GM19467 (cell line): ENCODE measurements at regions not wholly inside any gene's neighbourhood (a gene's known extent, or its start where the extent isn't known, plus 50 kb on each side); places are given as distances from the start of the nearest gene placed in this dataset.
A peak's percentile ranks its signal among the peaks of the same experiment; 100 is the strongest.

Experiments
- ATAC-seq: cut with Tn5 transposase; IDR thresholded peaks from one replicate; pipeline ENCODE4 v1.9.1; 2021; ENCODE audit warnings: mild to moderate bottlenecking, moderate library complexity; ENCODE audit not compliant: unreplicated experiment

DNA sequence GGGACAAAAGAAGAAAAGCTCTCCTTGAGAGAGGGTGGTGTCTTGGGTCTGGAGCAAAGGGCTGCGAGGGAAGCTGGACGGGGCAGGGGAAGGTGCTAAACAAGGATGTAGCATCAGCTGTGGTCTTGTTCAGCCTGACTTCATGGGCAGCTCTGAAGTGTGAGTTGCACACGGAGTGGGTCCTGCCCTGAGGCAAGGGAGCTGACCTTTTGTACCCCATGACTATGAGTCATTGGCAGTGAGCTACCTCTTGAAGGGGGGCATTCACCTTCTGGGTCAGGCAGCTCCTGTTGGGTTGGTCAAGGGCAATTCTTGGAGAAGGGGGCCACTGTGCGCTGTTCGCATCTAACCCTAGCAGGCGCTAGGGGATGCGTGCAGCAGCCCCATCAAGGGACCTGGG lies 151.8 kb downstream of the SMIM20 start:
- no peak for ATAC-seq

DNA sequence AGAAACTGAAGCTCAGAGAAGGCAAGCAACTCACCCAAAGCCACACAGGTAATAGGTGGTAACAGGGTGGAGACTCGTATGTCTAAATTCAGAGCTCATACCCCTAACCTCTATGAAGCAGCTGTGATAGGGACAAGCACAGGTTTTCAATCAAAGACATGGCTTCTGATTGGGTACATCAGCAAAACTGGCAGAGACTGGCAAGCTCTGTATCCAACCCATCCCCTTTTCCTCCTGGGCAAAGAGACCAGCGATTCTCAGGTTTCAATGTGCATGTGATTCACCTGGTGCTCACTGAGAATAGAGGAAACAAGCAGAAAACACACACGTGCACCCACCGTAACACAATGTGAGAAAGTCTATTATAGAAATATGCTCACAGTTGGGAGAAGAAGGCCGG lies 153.0 kb downstream of the SMIM20 start:
- ATAC-seq: no peak

DNA sequence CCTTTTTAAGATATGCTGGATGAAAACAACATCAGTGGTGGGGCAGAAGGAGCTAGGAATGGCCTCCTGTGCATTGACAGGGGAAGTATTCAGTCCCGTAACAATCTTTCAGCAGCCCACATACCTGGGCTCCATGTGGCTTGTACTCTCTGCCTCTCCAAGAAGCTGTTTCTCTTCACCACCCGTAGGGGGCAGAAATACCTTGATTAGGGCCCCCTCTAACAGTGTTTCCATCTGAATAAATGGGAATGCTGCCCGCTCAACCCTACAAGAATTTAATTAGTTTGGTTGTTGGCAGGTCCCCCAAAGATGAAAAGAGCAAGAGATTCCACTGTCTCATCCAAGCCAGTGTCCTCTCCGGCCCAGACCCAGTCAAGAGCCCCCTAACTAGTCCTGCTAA lies 155.2 kb downstream of the SMIM20 start:
- no peak for ATAC-seq

DNA sequence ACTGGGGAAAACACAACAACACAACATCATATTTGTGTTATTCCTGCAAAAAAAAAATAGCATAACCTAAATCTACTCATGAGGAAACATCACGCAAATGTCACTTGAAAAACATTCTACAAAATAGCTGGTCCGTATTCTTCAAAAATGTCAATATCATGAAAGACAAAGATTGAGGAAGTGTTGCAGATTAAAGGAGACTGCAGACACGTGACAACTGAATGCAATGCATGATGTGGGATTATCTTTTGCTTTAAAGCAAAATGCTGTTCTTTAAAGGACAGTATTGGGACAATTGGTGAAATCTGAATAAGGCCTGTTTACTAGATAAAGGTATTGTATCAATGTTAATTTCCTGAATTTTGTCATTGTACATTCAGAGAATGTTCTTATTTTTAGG lies 157.7 kb downstream of the SMIM20 start:
- no peak for ATAC-seq

DNA sequence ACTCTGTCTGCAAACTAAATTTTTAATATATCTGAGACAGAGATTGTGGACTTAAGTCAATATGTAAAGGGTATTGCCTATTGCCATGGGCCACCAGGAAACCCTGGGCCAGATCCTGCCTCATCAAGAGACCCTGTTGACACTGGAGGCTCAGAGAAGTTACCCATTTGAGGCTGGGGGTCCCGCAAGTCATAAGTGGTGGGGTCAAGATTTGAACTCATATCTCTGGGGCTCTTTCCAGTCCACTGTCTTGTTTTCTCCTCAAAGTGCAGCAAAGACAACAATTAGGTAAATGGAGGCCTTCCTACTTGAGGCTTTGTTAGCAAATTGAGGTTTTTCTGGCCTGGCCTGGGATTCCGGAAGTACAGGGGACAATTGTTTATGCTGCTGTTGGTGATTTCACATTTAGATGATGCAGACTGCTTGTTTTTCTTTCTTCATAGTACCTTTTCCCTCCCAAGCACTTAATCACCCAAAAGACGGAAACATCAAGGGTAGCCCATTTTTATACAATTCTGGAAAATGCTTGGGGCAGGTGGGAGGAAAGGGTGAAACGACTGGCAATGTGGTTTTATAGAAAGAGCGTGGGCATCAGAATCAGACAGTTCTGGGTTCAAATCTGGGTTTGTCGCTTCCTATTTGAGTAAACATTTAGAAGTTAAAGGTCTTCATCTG lies 160.0 kb downstream of the SMIM20 start:
- ATAC-seq: no peak

DNA sequence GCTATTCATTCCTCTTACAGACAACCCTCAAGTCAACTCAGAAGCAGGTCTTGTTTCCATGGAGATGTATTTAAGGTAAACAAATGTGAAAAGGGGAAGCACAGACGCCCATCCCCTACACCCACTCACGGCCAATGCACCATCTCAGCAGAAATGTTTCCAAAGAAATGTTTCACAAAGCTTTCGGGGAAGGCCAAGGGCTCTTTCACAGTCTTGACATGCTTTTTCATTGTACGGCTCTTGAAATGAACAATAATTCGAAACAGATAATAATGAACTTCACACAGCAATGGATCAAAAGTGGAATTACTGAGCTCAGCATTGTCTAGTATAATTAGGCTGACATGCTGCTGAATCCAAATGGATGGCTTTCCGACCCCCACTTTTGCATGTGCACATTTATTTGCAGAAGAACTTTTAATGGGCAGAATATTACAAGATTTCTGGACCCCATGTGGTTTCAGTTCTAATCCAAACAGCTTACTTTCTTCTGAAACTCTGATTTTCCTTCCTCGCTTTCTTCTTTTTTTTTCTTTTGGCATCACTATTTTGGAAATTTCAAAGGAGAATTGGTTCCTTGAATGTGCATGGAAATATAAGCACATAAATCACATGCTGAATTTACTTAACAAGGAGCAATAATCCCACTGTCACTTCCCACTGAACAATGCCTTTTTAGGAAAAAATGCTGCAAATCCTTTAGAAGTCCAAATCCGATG lies 160.9 kb downstream of the SMIM20 start:
- peak; percentile 68 for ATAC-seq

DNA sequence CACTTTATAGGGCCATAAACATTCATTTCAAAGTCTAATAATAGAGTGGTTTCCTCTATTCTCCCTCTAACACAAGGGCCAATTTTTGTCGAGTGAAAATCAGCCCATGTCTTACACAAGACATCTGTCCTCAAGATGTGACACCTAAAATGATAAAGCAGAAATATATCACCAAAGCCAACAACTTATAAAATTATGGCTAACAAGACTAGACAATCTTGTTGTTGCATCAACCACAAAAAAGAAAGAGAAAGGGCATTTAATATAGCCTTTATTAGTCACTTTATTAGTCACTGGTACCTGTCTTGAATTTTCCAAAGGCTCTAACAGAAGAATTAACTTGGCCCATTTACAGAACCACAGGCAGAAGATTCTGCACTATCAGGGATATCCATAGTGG lies 161.6 kb downstream of the SMIM20 start:
- ATAC-seq: no peak

DNA sequence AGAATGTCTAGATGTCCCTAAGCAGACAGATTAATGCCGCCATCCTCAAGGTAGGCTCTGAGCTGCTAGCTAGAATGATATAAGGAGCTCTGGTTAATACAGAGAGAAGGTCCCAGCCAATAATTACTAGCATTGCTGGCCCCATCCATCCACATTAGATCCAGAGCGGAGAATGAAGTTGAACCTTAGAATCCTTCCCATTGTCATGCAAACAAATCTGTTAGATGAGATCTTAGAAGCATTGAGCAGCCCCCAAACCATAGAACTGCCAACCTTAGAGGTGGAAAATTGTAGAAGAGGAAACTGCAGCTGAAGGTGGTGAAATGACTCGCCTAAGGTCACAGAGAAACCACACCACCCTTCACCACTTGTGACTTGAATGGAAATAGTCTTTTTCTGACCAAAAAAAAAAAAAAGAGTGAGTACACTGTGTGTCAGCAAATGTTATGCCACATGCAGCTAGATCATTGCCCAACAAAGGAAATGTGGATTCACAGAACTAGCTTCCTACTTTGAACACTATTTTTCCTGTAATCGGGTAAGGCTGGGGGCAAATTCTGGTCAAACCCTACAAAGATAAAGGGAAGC lies 162.1 kb downstream of the SMIM20 start:
- ATAC-seq: peak; percentile 73

DNA sequence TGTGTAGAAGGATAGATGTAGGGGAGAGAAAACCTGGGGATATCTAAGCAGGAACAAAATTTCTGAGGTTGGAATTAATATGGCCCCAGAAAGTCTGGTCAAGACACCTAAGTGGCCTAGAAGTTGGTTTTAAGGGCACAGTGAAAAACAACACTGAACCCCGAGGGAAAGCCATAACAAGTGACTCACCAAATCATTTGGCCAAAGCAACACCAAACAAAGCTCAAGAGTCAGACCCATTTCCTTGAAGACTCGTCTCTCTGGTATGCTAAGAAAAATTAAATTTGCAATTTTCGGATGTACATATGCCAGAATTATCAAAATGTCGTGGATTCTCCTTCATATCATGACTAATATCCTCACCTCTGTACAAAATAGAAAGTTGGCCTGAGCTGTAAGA lies 162.9 kb downstream of the SMIM20 start:
- ATAC-seq: no peak

DNA sequence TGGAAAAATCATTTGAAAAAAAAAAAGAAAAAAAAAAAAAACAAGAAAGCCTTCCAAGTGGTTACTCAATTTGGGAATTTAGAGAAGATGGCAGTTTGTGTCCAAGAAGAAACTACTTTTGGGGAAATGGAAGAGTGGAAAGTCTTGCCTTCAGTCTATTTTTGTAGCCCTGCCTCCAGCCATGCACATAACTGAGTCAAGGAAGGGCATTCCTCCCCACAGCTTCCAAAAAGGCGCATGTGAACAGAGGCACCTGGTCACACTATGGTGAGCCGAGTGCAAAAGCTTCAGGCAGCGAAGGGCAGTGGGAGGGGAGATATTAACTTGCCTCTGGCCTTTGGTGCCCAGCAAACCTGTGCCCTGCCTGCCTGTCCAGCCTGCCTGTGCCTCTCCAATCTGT lies 163.7 kb downstream of the SMIM20 start:
- no peak for ATAC-seq

DNA sequence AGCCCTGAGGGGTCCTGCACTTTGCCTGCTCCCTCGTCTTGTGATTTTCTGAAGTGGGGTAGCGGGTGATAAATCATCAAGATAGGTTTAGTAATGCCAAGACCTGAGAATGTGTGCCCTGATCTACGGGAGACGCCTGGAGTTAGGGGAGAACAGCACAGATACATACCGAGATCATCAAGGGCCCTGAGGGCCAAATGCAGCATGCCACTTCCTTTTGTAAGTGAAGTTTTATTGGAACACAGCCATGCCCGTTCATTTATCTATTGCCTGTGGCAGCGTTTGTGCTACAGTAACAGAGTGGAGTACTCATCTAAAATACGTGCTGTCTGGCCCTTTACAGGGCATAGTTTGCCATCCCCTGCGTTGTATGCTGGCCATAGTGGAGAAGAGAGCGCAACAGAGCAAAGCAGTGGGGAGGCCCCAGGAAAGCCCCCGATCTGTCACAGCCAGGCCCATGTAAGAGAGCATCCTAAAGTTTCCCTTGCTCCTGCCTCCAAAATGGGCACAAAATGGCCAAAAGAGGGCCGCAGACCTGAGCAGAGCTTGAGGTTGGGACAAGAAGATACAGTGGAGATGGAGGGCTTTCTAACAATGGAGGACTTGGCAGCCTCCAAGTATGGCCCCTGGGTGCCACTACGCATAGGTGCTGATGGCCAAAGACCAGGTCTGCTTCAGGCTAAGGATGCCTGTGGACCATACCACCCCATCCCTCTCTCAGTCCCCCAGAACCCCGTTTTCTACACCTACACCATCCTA lies 167.0 kb downstream of the SMIM20 start:
- ATAC-seq: no peak

DNA sequence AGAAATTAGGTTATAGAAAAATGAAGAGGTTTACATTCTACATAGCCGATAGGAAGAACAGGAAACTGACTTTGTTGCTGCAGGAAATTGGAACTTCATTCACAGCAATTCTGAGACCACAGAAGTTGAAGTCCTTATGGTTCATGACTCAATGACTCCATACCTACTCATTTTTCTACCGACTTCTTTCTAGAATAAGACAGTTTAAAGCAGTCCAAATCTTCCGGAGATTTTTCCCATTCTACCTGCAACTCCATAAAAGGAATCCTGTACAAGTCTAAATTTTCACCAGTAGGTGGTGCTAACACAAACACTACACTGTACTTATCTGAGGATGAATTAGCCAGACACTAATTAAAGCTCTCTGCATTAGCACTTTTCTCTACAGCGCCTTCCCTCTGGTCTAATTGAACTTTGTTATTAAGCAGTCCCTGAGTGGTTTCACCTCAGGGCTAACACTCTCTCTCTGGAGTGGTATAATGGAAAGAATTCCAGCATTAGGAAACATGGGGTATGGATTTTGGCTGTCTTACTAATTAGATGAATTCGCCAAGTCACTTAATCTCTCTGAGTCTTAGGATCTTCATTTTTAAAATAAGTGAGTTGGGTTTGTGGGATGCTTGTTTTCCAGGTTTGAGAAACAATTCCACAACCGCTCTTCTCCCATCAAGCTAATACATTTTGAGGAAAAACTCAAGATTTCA lies 167.9 kb downstream of the SMIM20 start:
- ATAC-seq: no peak

DNA sequence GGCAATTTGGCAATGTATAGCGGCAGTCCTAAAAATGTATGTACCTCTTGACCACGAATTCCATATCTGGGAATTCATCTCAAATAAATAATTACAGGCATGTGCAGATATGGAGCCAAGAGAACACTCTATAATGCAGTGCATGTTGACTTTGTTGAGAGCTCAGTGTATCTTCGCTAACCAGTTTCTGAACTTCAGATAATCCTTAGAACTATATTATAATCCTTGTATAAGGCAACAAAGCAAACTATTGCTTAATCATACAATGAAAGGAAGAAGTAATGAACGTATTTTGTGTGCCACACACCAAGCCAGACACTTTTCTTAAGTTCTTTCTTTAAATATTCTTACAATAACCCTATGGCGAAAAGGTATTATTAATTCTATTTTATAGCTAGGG lies 168.5 kb downstream of the SMIM20 start:
- ATAC-seq: no peak

DNA sequence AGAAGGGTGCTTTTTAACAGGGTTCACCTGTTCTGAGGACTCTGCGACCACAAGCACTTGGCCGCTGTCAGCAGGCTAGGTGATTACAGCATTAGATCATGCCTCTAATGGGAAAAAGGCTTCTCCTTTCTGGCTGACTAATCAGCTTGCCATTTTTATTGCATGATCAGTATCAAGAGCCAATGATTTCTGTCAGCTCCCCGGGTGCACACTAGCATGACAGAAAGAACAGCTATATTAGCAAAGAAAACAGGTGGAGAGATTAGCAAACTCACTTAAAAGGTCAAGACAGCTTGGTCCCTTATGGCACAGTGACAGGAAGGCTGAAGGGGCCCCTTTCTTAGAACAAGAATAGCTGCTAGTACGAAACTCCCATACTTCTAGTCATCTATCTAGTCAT lies 170.0 kb downstream of the SMIM20 start:
- ATAC-seq: peak; percentile 38

DNA sequence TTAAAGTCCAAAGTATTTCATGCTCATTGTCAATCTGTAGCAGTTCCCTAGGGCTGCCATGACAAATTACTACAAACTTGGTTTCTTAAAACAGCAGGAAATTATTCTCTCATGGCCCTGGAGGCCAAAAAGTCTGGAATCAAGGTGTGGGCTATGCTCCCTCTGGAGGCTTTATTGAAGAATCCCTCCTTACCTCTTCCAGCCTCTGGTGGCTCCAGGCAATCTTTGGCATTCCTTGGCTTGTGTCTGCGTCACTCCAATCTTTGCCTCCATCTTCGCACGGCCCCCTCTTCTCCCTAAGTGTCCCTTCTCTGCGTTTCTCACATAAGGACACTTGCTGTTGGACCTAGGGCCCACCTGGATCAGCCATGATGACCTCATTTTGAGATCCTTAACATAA lies 170.4 kb downstream of the SMIM20 start:
- ATAC-seq: no peak

DNA sequence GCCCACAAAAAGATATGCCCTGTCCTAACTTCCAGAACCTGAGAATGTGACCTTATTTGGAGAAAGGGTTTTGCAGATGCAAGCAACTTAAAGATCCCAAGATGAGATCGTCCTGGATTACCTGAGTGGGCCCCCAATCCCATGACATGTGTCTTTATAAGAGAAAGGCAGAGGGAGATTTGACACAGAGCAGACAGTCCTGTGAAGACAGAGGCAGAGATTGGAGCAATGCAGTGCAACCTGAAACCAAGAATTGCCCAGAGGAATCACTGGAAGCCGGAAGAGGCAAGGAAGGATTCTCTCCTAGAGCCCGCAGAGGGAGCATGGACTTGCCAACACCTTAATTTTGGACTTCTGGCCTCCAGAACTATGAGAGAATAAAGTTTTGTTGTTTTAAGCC lies 171.5 kb downstream of the SMIM20 start:
- no peak for ATAC-seq

DNA sequence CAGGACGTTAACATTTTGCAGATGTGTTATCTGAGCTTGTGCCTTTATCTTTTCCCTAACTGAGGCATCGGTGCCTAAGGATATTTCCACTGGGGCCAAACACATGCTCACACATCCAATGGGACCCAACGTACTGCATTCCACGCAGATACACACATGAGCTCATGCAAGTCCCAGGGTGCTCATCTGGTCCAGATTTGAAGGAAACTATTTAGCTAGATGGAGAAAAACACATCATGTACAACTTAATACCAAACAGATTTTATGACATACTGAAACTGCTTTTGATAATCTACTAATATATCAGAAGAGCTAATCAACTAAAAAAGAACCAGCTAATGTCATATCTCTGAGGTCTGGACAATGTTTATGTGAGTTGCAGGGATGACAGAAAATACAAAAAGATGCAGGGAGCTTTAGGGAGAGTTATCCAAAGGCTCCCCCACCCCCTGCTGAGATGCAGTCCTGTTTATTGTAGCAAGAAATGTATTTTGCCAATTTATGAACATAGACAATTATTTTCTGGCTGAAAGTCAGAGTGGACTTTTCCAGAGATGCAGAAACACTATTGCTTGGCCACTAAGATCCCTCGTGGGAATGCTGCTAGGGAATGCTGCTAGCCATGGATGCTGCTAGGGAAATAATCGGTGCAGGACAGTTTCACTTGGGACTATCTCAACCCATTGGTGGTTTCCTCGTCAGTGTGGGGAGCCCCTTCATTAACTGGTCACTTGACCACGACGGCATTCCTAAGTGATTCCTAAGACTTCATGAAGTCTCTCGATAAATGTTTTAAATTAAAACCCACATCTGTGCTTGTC lies 172.8 kb downstream of the SMIM20 start:
- ATAC-seq: no peak

DNA sequence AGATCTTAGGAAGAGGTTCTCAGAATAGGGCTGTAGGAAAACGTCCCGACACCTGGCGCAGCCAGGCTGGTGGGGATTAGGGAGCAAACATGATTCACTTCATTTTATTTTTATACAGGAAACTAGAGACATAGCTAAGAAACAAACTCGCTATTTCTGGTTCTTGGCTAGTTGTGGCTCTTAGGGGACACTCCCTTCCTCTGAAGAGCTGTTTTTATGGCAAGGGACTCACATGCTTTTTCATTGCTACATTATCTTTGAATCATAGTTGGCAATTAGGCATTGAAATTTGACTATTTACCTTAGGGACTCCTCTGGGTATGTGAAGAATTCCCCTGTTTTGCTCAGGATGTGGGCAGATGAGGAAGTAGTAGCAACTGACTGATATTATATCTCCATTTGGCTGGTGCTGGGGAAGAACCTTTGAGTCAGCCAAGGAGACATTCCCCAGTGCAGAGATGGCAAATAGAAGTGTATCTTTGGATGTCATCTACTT lies 174.5 kb downstream of the SMIM20 start:
- peak; percentile 52 for ATAC-seq

DNA sequence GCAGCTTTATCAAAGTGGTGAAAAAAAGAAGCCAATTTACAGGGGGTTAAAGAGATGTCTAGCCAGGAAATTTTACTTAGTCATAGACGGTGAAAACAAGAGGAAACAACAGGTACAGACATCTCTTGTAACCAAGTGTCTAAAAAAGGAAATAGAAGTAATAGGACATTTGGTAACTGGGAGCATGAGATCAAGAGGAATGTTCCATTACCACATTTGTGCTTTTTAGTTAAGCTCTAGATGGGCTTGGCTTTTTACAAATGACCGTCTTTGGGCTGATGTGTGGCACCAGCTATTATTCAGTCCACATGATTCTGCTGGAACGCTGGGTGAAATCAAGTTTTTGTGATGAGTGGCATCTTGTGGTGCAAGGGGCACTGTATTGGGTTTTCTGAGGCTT lies 179.5 kb downstream of the SMIM20 start:
- ATAC-seq: no peak

DNA sequence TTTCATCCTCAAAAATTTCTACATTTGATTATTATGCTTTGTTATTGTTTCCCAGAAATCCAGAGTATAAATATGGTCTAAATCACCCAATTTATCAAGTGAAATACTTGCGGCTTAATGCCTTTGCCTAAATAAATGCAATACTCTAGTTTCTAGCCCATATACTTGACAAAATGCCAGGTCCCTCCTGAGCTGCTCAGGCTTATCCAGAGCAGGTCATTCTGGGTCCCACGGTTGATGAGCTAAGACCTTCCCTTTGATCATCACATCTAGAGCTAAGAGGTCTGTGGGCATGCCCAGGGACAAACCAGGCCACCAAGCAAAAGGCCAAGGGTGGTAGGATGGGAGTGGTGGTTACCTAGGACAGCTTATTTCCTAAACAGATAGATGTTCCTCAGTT lies 180.1 kb downstream of the SMIM20 start:
- no peak for ATAC-seq
